Neural crest cell (in vitro differentiated cells): ENCODE measurements at regions not wholly inside any gene's neighbourhood (a gene's known extent, or its start where the extent isn't known, plus 50 kb on each side); places are given as distances from the start of the nearest gene placed in this dataset.

ENCODE experiments used
- DNase-seq: peaks from one replicate; pipeline ENCODE4 v3.0.0; 2021; ENCODE audit warnings: low read depth, mixed read lengths, low spot score
- H3K27ac Mint-ChIP-seq: one replicate; pipeline ENCODE4 v1.8.0; 2021; ENCODE audit warnings: mild to moderate bottlenecking, mixed read lengths; ENCODE audit not compliant: unreplicated experiment
- H3K27me3 Mint-ChIP-seq: 2 replicates; pipeline ENCODE4 v1.8.0; 2021; ENCODE audit warnings: low read depth, mild to moderate bottlenecking, mixed read lengths
- H3K36me3 Mint-ChIP-seq: 2 replicates; pipeline ENCODE4 v1.8.0; 2021; ENCODE audit warnings: low read depth, mild to moderate bottlenecking, mixed read lengths
- H3K4me1 Mint-ChIP-seq: 2 replicates; pipeline ENCODE4 v1.8.0; 2021; ENCODE audit warnings: mixed read lengths
- H3K4me3 Mint-ChIP-seq: one replicate; pipeline ENCODE4 v1.8.0; 2021; ENCODE audit warnings: mild to moderate bottlenecking, mixed read lengths
- H3K9me3 Mint-ChIP-seq: 2 replicates; pipeline ENCODE4 v1.8.0; 2021; ENCODE audit warnings: mixed read lengths
- TF ChIP-seq, protein P1 (sequence below): fragments of 200-600 bp; sonication (generic); conservative IDR thresholded peaks from 2 replicates; pipeline ENCODE4 v1.5.0; 2021; ENCODE audit warnings: antibody characterized with exemption, mild to moderate bottlenecking

DNA sequence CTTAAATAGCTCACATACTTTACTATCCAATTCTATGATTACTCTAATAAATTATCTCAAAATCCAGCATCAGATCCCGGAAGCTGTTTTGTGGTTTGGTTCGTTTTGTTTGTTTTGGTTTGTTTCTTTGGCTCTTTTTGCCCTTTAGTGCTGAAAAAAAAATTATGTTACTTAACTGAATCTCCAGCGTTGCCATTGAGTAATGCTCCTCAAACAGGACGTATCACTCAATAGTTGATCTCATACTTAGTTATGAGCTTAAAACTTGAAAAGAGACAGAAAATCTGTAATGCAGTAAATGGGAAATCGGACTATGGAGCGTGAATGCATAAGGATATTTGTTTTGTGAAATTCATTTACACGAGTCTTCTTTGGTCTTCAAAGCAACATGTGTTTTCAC lies 533.8 kb upstream of the TMPRSS15 start:
- no peaks in the 10 kb centered on the region for H3K4me1 Mint-ChIP-seq
- H3K27me3 Mint-ChIP-seq: no peaks in the 10 kb centered on the region
- peaks cover 2% of the 10 kb centered on the region for H3K9me3 Mint-ChIP-seq
- no peak overlapping the region for H3K27ac Mint-ChIP-seq
- no peak for DNase-seq
- TF ChIP-seq, protein P1, sequence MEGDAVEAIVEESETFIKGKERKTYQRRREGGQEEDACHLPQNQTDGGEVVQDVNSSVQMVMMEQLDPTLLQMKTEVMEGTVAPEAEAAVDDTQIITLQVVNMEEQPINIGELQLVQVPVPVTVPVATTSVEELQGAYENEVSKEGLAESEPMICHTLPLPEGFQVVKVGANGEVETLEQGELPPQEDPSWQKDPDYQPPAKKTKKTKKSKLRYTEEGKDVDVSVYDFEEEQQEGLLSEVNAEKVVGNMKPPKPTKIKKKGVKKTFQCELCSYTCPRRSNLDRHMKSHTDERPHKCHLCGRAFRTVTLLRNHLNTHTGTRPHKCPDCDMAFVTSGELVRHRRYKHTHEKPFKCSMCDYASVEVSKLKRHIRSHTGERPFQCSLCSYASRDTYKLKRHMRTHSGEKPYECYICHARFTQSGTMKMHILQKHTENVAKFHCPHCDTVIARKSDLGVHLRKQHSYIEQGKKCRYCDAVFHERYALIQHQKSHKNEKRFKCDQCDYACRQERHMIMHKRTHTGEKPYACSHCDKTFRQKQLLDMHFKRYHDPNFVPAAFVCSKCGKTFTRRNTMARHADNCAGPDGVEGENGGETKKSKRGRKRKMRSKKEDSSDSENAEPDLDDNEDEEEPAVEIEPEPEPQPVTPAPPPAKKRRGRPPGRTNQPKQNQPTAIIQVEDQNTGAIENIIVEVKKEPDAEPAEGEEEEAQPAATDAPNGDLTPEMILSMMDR: no peak
- H3K4me3 Mint-ChIP-seq: no peak overlapping the region
- H3K36me3 Mint-ChIP-seq: no peaks in the 10 kb centered on the region

DNA sequence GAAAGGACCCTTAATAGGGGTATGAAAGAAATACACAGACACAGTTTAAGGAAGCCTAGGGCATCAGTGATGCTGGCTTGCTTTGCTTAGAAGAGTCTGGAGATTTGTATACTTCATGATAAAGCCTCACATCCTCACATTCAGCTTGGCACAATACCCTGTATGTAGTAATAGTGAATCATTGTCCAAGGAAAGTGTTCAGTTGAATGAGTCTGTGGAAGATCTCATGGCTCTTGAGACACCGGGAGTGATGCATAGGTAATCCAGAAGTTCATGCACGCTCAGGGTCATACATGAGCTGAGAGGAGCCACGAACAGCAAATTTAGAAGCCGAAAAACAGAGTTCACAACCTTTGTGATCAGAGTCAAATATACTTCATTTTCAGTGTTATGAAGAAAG lies 537.2 kb upstream of the TMPRSS15 start:
- TF ChIP-seq, protein P1: no peak
- no peak overlapping the region for H3K4me3 Mint-ChIP-seq
- H3K27ac Mint-ChIP-seq: no peak overlapping the region
- DNase-seq: no peak
- no peaks in the 10 kb centered on the region for H3K27me3 Mint-ChIP-seq
- H3K9me3 Mint-ChIP-seq: peaks cover 2% of the 10 kb centered on the region
- H3K36me3 Mint-ChIP-seq: no peaks in the 10 kb centered on the region
- H3K4me1 Mint-ChIP-seq: no peaks in the 10 kb centered on the region

DNA sequence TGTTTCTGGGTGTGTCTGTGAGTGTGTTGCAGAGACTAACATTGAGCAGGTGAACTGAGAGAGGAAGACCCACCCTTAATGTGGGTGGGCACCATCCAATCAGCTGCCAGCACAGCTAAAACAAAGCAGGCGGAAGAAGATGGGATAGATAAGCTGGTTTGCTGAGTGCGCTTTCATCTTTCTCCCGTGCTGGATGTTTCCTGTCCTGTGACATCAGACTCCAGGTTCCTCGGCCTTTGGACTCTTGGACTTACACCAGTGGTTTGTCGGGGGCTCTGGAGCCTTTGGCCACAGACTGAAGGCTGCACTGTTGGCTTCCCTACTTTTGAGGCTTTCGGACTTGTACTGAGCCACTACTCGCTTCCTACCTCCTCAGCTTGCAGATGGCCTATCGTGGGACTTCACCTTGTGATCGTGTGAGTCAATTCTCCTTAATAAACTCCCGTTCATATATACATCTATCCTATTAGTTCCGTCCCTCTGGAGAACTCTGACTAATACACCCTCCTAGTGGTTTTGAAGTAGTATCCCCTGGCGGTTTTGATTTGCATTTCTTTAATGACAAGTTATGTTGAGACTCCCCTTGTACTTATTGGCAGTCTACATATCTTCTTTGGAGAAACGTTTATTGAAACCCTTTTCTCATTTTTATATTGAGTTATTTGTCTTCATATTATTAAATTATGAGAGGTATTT lies 546.6 kb upstream of the TMPRSS15 start:
- Mint-ChIP-seq H3K4me3 (no peak overlapping the region), H3K27me3 (no peaks in the 10 kb centered on the region), H3K27ac (no peak overlapping the region), H3K36me3 (no peaks in the 10 kb centered on the region), H3K4me1 (peaks cover 7% of the 10 kb centered on the region), H3K9me3 (peaks cover 2% of the 10 kb centered on the region)
- no peak for DNase-seq
- TF ChIP-seq, protein P1: no peak

DNA sequence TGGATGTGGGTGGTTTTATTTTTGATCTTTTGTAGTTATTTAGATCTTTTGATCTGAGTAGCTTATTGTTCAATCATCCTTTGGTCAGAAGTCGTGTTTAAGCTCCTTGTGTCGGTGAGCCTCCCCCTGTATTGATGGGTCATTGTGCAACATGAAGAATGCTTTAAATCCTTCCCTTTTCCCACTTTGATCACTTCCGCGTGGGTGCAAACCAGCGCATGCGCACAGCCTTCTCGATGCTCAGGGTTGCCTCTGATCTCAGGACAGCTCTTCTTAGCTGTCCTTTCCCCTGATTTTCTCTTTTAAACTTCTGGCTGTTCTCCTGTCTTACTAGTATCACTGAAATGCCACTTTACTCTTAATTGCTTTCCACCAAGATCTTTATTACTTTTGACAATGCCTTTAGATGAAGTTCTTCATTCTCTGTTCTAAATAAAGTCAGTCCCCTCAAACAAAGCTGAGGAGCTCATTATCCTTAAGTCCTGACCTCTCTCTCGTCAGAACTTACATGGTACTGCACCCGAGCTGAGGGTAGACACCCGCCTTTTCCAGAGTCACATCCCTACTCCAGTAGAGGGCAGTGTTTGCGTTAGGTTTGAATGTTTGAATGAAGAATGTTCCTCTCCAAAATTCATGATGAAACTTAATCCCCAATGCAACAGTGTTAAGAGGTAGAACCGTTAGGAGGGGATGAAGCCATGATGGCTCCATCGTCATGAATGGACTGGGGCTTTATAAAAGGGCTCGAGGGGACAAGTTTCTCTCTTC lies 547.9 kb upstream of the TMPRSS15 start:
- H3K4me3 Mint-ChIP-seq: peak overlapping the region; percentile 9
- DNase-seq: peak; percentile 35
- no peaks in the 10 kb centered on the region for H3K27me3 Mint-ChIP-seq
- peaks cover 2% of the 10 kb centered on the region for H3K9me3 Mint-ChIP-seq
- H3K4me1 Mint-ChIP-seq: peaks cover 7% of the 10 kb centered on the region
- H3K36me3 Mint-ChIP-seq: no peaks in the 10 kb centered on the region
- TF ChIP-seq, protein P1: peak; percentile 68
- H3K27ac Mint-ChIP-seq: peak overlapping the region; percentile 0

DNA sequence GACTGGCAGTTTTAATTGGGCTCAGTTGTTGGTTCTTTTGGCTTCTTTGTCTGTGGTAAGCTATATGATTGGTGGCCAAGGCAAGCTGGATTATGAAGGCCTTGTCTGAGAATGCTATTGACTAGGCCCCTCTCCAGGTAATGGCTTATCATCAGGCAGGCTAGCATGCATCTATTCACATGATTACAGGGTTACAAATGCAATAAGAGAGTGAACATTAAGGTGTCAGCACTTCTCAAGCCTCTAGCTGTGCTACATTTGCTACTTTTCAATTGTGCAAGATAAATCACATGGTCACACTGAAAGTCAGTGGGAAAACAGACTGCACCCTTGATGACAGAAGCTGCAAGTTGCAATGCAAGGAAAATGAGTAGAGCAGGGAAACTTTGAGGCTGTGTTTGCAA lies 550.9 kb upstream of the TMPRSS15 start:
- Mint-ChIP-seq H3K27ac (no peak overlapping the region), H3K27me3 (no peaks in the 10 kb centered on the region), H3K4me3 (no peak overlapping the region), H3K9me3 (peaks cover 2% of the 10 kb centered on the region), H3K36me3 (no peaks in the 10 kb centered on the region), H3K4me1 (peaks cover 7% of the 10 kb centered on the region)
- no peak for DNase-seq
- TF ChIP-seq, protein P1: no peak
